GM19452 (cell line): ENCODE measurements at regions not wholly inside any gene's neighbourhood (a gene's known extent, or its start where the extent isn't known, plus 50 kb on each side); places are given as distances from the start of the nearest gene placed in this dataset.
"Not testable (repeated sequence)": the region's sequence is repeated elsewhere in the genome, so short reads cannot be mapped to it uniquely, and the experiment has no call there.

Source experiments
- ATAC-seq: cut with Tn5 transposase; IDR thresholded peaks from one replicate; pipeline ENCODE4 v1.9.1; 2021; ENCODE audit not compliant: unreplicated experiment

DNA sequence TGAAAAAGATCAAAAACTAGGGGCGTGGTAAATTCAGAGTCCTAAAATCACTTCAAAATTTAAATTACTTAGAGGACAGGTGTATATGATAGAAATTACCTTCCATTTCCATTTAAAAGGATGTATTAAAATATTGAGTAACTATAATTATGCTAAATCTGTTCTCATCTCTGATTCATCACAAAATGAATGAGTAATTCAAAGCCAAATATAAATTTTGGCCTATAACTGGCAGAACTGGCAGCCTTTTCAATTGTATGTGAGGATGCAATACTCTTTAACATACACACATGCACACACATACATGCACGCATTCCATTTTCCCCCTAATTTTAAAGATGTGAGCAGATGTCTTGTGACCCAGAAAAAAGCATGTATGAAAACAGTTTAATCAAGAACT, 194.6 kb downstream of the EPM2A start:
- no peak for ATAC-seq

DNA sequence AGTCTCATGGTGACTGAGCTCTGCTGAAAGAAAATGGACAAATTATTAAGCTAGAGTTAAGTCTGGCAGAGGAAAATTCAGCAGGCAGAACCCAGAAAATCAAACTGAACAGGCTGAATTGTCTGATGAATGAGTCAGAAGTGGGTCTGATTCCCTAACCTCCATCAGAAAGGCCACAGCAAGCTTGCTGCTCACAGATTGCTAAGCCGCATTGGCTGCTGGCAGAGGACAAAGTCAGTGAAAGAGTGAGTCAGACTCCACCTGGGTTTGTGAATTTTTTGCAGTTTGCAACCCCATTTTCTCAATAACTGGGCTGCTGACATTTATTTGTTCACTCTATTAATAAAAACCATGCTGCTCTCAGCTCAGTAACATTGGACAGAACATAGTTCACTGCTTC, 191.3 kb downstream of the EPM2A start:
- no peak for ATAC-seq

DNA sequence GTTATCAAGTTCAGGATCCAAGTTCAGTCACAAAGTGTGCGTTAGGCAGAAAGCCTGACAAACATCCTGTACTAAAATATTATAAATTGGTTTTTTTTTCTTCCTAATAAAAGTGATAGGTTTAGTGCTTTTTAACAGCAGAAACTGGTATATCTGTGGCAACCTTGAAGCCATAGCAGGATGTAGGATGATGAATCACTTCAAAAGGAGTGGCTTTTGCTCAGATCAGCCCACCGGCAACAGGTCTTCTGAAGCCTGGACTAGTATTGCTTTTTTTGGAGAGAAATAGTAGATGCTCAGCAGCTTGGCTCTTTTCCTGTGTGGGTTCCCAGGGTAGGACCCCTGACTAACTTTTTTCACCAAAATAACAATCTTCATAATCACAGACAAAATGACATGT, 190.8 kb downstream of the EPM2A start:
- no peak for ATAC-seq

DNA sequence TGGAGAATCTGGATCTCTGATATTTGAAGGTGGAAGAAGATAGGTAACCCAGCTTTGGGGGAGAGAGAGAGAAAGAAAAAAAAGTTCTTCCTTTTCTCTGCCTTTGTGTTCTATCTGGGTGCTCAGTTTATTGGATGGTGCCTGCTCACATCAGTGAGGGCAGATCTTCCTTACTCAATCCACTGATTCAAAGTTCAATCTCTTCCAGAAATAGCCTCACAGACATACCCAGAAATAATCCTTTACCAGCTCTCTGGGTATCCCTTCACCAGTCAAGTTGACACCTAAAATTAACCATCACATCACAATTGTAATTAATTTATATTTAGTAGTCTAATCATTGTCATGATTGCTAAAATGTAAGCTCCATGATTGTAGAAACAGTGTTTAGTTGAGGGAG, 189.1 kb downstream of the EPM2A start:
- no peak for ATAC-seq

DNA sequence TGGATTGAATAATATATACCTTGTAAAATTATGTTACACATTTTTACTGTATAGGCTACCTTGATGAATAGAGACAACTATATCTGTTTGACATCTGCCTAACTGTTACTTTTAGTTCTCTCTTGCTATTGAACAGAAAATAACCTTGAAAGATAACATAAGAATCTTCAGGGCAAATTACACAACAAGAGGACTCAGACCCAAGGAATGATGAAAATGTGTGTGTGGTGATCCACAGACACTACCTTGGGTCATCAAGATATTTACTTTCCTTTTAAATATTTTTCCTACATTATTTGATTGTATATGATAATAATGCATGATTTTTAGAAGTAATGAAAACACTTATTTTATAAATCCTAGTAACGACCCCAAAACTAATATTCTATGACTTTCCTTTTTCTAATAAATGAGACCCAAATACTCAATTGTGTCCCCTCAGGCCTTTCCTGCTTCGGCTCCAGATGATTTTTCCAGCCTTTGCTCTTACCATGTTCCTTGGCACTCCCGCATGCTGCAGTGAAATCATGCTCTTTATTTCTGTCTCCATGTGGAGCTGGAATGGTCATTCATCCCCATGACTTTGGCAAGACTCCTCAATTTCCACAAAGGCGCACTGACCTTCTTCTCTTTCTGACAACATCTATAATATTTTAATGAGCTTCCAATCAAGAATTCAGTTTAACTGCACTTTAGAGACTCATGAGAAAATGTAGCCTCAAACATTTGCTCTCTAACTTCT, 187.6 kb downstream of the EPM2A start:
- ATAC-seq = no peak

DNA sequence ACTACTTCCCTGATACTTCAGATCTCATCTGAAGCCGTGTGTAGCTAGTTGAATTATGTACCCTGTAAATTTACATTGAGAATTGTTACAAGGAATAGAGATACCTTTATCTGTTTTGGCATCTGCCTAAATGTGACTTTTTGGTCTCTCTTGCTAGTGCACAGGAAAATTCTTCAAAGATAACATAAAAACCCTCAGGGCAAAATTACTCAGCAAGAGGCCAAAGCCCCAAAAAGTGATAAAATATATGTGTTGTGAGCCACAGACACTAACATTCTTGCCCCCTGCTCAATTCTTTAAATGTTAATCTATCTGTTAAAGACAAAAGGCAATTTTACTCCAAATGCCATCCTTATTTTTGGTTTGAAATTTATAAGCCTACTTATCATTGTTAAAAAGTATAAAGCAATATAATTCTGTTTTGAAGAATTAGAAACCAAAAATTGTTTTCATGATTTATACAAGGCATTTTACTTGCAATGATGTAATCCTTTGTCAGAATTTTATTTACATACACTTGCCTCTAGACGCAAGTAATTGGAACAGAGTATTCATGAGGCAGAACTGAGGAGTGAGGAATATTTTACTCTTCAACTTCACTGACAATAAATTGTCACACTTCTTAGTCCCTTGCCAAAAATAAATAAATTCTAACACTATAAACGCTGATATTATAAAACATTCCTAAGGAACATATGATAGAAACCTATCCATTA, 186.2 kb downstream of the EPM2A start:
- no peak for ATAC-seq

- no peak for ATAC-seq
Measured at GRCh38 chr6:145551164-145551563, 184.2 kb downstream of the EPM2A start.

- ATAC-seq = no peak
Measured at GRCh38 chr6:145555084-145555483, 180.2 kb downstream of the EPM2A start.

- no peak for ATAC-seq
Measured at GRCh38 chr6:145557474-145557873, 177.8 kb downstream of the EPM2A start.

DNA sequence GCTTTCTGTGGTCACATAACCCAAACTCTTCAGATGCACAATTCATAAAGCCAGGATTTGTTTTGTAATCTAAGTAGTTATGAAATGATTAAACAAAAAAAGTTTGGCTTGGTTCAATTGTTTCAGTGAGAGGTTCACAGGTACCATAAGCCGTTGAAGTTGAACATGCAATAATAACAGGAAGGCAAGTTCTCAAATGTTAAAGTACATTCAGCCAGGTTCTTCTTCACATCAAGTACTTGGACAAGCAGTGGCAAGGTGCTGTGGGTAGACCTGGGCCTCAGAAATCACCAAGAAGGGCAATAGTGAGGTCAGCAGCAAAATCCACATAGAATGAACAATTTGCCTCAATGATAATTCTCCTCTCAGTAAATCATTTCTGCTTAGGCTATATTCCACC, 175.5 kb downstream of the EPM2A start:
- no peak for ATAC-seq

DNA sequence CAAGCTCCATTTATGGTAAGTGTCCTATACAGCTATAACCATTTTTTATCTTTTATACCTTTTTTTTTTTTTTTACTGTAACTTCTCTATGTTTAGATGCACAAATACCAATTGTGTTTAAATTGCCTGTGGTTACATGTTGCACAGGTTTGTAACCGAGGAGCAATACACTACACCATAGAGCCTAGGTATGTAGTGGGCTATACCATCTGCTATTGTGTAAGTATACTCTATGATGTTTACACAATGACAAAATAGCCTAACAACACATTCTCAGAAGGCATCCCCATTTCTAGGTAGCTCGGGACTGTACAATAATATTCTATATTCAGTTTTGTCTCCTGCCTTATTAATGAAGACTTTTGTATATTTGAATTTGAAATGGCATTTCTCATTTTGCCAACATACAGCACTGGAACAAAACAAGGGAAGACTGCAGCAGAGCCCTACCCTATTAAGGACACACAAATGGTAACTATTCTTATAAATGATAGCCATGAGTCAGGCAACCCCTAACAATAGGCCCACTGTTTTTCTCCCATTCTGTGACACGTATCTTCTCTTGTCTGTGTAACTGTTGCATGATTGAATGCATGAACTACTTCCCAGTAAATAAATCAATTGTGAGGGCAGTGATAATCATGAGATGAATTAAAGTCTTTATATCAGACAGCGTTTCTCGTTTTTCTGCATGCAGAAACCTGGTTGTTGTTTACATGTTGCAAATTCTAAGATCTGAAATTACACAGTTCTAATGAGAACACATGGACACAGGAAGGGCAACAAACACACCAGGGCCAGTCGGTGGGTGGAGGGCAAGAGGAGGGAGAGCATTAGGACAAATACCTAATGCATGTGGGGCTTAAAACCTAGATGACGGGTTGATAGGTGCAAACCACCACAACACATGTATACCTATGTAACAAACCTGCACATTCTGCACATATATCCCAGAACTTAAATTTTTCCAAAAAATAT, 173.9 kb downstream of the EPM2A start:
- ATAC-seq = no peak

DNA sequence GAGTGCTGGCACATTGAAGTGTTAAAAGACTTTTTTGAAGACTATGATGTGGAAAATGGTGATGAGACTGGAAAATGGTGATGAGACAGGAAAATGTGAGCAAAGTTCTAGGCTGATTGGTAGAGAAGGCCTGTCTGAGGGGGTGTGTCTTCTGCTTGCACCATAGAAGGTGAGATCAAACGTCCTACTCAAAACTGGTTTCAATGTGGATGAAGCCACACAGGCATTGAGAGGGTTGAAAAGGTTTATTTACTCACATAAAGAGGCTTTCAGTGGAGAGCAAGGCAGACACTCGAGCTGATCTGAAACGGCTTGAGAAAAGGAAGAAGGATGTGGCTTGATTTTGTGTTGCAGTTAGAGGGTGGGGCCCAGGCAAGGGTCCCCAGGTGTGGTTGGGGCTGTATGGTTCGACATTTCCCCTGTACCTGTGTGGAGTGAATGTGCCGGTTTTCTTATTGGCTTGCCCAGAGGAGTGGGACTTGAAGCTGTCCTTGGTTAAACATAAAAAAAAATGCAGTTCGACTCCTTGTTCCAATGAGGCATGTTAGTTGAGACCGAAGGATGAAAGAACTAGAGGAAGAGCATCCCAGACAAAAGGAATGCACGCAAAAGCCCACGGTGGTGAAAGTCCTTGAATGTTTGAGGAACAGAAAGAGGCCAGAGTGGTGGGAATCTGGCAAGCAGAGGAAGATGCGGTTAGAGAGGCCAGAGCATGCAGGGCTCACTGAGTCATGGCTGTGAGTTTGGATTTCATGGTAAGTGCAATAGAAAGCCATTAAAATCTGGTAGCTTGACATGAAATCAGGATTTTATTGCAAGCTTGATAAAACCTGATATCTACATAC, 172.3 kb downstream of the EPM2A start:
- ATAC-seq = no peak

DNA sequence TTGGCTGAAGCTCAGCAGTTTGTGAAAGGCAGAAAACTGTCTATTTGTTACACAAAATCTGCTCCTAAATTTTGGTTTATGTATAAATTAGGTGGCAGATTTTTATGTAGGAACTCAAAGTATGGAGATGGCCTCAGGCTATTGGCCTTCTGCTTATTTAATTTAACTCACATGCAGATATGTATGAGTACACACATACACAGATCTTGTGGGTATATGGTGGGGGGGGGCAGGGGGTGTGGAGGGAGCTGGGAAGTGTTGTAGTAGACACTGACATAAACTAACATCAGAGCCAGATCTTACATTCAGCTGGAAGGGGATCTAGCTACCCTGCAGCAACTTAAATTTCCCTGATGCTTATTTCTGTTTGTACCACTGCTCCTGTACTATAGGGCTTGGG, 170.8 kb downstream of the EPM2A start:
- ATAC-seq = no peak

- ATAC-seq = no peak
Measured at GRCh38 chr6:145567684-145568252, 167.6 kb downstream of the EPM2A start.

DNA sequence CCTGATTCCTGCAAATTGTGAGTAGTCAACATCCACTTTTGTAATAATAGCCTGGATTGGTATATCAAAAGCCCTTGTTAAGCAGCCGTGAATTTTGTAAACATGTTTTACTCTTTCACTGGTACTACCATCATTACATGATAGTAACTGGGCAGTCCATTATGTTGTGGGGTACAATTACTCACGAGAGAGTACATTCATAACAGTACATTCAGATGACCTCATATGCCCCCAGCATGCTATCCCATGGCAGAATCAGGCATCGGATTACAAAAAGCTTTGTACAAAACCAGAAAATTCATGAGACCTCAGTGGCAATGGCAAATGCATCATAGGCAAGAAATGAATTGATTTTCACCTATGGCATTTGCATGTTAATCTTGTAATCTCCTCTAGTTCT, 166.2 kb downstream of the EPM2A start:
- ATAC-seq = no peak

DNA sequence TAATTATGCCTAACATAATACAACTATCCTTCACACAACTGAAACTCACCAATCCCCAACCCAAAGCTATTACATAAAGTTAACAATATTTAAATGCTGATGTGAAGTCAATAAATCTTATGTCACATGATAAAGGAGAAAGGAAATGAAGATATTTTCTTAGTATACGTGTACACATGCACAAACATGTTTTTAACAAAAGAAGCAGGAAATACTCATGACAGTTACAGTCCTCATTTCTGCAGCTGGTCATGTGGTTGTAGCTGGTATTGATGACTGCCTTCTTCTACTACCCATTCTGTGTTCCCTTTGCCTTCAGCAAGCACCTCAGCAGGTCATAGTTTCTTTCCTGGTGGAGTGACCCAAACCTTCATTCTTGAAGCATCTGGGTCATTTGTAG, 165.0 kb downstream of the EPM2A start:
- not testable (repeated sequence) for ATAC-seq

- ATAC-seq = not testable (repeated sequence)
Measured at GRCh38 chr6:145574269-145574668, 161.1 kb downstream of the EPM2A start.
